HG03460 (cell line): ENCODE measurements at regions not wholly inside any gene's neighbourhood (a gene's known extent, or its start where the extent isn't known, plus 50 kb on each side); places are given as distances from the start of the nearest gene placed in this dataset.

ENCODE experiments used
- ATAC-seq: cut with Tn5 transposase; IDR thresholded peaks from one replicate; pipeline ENCODE4 v1.9.1; 2021; ENCODE audit not compliant: unreplicated experiment

DNA sequence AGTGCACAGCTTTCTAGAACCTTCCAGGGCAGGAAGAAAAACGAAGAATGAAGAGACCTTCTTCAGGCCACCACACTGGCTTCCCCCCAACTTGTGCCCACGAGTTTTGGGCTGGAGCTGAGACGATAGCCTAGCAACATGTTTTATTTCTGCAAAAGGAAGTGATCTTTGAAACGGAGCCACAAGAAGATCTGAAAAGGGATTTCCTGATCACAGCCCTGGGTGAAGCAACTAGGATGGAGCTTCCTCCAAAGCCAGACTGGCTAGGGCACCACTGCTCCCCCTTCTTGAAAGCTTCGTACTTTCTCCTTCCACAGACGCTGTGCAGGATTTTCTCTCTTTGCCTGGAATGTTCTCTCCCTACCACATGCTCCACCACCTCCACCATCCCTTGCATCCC, 418.3 kb downstream of the MED13L start:
- no peak for ATAC-seq

DNA sequence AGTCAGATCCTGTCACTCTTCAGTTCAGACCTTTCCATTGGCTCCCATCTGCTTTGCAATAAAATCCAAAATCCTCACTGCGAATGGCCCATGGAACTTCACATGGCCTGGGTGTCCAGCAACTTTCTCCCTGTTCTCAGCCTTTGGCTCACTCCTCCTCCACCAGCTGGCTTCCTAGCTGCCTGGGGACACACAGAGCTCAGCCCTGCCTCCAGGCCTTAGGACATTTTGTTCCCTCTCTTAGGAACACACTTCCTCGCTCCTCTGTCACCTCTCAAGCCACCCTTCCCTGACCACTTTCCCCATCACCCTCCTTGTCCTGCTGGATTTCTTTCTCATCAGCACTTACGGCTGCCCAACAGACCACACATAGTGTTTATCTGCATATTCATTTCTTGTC, 419.6 kb downstream of the MED13L start:
- ATAC-seq, result no peak

DNA sequence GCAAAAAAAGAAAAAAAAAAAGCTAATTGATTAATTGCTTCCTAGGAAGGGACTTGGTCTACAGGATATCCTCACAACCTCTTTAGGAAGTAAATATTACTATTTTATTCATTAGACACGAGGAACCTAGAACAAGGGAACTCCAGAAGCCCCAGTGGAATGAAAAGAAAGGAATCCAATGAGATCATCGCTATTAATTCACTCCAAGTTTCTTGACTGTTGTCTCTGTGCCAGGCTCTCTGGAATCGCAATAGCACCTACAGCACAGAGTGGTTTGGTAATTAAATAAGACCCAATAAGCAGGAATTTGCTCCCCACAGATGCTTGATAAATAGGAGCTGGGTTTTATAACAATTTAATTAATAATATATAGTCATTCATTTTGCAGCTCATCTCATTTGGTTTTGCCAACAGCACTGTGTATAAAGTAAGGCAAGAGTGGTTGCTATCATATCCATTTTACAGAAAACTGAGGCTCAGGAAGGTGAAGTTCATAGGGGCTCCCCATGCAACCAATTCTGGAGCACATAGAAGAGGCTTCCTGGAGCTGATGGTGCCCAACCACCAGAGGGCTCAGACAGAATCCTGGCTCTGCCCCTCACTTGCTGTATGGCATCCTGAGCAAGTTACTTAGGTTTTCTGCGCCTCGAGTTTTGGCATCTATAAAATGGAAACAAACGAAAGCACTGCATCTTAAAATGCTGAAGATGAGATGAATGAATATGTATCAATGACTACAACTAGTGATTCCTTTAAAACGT, 420.2 kb downstream of the MED13L start:
- no peak for ATAC-seq

DNA sequence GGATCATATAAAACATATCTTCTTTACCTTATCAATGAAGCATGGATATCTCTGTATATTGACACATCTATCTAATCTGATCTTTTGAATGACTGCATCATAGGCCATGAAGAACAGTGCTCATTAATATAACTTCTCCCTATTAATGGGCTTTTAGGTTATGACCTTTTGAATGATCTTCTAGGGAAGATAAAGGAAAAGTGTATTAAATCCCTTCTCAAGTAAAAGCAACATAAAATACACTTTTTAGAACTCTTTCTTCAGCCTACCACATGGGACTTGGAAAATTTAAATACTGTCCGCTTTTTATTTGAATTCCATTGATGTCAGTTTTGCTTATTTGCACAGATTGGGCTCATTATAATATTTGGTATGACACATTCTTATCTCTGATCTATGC, 425.4 kb downstream of the MED13L start:
- ATAC-seq, result no peak

DNA sequence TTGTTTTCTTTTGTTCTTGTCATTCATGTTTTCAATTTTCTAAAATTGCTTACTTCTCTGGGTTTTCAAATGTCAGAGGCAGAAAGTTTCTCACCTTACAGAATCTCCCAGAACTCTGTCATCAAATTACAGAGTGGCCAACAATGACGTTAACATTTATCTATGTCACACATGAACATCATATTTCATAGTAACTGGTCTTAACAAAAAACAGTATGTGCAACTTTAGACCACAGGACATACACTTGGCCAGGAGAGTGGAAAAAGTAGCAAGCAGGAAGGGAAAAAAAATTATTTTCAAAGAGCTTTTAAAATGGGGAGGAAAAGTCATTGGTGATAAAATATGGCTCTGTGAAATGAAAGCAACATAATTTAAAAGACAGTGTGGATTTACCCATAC, 426.5 kb downstream of the MED13L start:
- ATAC-seq, result no peak

DNA sequence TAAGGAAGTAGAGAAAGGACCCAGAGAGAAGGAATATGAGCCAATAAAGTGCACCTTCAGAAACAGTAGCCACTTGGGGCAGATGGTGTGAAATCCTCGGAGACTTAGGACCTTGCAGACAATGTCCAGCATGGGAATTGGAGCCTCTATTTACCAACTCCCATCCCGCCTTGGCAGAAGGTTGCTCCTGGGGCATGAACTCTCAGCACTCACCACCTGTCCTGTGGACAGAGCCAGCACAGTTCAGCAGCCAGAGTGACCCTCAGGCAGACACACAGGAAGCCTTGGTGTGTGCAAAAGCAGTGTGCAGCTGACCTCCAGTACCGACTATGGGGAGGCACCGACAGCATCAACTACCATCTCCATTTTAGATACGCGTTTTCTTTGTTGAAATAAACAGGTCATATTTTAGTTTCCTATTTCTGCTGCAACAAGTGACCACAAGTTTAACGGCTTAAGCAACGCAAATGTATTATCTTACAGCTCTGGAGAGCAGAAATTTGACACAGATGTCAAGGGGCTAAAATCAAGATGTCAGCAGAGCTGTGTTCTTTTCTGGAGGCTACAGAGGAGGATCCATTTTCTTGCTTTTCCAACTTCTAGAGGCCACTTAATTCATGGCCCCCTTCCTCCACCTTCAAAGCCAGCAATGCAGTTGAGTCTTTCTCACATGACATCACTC, 428.1 kb downstream of the MED13L start:
- ATAC-seq, result no peak

DNA sequence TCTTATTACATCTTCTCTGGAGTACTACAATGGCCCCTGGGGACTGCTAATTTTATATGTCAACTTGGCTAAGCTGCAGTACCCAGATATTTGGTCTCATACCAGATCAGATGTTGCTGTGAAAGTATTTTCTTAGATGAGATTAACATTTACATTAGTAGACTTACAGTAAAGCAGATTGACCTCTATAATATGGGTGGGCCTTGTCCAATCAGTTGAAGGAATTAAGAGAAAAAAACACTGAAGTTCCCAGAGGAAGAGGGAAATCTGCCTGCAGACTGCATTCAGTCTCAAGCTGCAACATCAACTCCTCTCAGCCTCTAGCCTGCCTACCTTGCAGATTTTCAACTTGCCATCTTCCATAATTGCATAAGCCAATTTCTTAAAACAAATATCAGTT, 430.1 kb downstream of the MED13L start:
- no peak for ATAC-seq

DNA sequence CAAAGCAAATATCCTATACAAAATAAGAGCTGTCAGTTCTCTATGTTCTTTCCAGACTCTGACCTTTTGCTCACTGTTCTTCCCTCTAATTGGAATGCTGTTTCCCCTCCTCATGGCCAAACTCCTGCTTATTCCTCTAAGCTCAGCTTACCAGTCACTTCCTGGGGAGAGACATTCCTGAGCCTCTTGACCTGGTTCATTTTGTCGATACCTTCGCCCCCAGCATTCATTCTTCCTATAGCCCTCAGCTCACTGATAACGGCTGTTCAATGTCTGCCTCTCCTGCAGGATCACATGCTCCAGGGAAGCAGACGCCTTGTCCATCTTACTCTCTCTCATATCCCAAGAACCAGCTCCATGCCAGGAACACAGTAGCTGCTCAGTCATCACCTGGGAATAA, 431.0 kb downstream of the MED13L start:
- no peak for ATAC-seq

DNA sequence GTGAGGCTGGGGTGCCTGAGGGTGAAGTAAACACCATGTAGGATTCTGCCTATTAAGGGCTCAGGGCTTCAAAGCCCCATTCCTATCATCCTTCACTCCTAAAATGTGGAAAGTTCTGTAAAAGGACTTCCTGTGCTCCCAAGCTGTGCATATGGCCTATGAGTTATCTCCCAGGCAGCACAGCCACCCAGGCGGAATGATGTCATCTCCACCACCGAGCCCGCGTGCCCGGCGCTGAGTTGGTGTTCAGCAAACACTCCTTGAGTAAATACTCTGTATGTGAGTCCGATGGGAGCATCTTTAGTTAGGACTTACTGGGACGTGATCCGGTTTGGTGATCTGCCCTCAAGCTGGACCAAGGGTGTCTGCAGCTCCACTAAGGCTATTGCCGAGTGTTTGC, 437.3 kb downstream of the MED13L start:
- no peak for ATAC-seq

DNA sequence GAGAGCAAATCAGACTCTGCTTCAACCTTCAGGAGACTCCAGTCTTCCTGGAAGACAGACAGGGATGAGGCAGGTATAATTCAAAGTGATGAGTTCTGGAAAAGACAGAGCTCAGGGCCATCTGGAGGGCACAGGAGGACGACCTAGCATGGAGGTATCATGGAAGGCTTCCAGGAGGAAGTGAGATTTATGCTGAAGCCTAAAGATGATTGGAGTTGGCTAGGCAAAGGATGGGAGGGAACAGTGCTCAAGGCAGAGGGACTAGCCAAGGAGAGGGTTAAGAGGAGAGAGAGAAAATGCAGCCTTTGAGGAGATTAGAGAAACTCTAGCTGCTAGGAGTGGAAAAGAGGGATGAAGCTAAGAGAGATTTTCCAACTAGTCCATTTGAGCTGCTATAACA, 438.5 kb downstream of the MED13L start:
- no peak for ATAC-seq

DNA sequence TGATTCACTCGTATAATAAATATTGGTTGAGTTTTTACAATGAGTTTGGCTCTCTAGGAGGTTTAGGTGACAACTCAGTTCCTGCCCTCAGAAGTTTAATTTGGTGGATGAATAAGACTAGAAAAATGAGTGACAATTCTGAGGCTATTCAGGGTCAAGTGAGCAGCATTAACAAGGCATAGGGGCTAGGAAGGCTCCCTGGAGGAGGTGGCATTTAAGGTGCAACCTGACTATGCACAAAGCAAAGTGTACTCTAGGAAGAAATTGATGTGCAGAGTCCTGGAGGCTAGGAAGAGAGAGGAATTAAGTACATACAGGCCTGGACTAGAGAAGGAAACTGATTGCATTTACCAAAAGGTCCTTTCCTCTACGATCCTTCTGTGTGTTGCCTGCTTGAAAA, 440.3 kb downstream of the MED13L start:
- ATAC-seq, result no peak

DNA sequence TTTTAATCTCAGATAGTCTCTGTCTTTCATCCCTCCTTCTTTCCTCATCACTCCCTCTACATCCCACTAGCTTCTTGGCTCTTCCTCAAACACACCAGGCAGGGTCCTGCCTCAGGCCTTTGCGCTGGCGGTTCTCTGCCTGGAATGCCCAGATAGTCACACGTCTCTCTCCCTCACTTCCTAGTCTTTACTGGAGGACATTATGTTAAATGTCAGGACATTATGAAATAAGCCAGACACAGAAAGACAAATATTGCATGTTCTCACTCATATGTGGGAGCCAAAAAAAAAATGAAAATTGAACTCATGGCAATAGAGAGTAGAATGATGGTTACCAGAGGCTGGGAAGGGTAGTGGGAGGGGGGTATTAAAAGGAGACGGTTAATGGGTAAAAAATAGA, 442.0 kb downstream of the MED13L start:
- no peak for ATAC-seq

DNA sequence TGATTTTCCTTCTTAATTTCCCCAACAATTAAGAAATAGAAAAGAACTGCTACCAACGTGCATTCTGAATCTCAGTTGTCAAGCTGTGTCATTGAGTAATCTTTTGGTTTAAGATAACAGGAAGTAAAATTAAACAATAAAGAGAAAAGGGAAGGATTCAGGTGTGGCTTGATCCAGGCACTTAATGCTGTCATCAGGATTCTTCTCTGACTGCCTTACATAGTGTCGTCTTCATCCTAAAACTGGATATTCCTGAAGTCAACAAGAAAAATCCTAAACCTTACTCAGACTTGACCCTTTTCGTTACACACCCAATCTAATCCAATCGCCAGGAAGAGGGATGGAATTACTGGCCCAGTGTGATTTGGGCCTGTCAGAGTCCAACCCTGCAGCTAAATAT, 443.8 kb downstream of the MED13L start:
- no peak for ATAC-seq

DNA sequence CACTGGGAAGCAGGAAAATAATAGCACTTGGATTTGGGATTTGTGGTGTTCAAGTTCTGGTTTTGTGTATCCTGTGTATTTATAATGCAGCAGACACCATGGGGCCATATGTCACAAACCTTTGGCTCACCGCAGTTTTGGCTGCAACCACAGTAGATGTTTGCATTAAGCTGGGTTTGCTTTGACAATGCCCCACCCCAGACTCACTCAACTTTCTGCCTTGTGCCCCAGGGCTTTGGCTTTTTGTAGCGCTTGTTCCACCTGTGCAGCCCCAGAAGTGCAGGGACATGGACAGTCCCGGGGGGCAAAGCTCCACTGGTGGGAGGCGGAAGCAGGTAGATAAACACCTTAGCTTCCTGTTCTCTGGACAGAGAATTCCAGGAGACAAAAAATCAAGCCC, 446.9 kb downstream of the MED13L start:
- no peak for ATAC-seq

DNA sequence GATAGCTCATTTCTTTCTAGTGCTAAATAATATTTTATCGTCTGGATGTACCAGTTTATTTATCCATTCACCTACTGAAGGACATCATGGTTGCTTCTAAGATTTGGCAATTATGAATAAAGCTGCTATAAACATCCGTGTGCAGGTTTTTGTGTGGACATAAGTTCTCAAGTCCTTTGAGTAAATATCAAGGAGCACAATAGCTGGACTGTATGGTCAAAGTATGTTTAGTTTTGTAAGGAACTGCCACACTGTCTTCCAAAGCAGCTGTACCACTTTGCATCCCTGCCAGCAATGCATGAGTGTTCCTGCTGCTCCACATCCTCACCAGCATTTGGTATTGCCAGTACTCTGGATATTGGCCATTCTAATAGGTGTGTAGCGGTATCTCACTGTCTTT, 447.4 kb downstream of the MED13L start:
- ATAC-seq, result no peak

DNA sequence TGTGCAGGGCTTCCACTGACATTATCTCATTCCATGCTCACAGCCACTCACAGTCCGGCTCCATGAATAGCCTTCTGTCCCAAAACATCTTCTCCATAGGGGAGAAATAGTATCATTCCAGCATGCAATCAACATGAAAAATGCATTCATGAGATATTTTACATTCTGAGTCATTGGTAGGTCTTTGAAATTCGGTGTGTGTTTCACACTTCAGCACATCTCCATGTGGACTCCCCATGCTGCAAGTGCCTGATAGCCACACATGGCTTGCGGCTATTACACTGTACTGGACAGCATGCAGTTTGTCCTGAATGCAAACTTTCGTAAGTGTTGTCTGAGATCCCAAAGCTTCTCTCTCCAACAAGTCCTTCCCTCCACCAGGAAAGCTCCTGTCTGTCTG, 449.3 kb downstream of the MED13L start:
- ATAC-seq, result no peak

DNA sequence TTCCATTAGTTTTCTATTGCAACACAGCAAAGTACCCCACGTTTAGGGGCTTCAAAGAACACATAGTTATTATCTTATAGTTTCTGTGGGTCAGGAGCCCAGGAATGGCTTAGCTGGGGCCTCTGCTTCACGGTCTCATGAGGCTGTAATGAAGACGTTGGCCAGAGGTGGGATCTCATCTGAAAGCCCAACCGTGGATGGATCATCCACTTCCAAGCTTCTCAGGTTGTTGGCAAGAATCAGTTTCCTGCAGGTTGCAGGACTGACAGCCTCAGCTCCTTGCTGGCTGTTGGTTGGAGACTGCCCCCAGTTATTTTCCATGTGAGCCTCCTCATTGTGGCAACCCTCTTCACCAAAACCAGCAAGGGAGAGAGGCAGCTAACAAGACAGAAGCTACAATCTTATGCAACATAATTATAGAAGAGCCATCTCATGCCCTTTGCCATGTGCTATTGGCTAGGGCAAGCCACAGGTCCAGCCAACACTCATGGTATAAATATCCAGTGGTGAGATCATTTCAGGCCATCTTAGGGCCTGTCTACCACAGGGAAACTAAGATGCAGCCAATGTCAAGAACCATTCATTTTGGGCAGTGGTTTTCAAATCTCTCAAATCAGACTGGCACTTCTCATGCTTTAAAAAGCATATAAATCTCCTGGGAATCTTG, 452.4 kb downstream of the MED13L start:
- no peak for ATAC-seq

DNA sequence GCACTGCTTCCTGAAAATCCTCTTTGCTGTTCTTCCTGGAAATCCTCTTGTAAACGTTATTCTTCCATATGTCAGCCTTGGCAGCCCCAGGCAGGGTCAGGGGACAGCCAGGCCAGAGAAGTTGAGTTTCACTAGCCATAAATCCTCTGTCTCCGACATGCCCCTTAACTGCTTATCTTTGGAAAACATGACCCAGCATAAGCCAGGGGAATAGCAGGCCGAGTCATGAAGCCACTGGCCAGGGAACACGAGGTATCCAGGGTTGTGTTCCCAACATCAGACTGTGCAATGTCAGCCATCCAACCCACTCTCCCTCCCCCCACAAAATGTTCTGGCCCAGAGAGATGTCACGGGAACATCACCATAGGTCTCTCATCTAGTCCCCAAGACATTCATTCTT, 453.9 kb downstream of the MED13L start:
- ATAC-seq, result no peak

DNA sequence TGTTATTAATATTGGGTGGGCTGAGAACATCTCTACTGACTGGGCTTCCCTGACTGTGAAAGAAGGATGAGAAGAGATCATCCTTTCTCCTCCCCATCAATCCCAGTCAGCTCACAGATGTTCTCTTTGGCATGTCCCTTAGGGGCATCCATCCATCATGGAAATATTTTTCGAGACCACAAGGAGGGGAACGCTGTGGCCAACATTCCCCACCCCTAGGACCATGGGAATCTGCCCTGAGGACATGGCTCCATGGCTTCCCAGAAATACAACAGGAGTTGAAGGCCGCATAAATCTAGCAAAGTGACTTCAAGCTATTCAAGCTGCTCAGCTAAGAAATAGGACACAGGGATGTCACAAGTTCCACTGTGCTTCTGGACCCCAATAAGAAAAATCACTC, 456.8 kb downstream of the MED13L start:
- ATAC-seq, result no peak

DNA sequence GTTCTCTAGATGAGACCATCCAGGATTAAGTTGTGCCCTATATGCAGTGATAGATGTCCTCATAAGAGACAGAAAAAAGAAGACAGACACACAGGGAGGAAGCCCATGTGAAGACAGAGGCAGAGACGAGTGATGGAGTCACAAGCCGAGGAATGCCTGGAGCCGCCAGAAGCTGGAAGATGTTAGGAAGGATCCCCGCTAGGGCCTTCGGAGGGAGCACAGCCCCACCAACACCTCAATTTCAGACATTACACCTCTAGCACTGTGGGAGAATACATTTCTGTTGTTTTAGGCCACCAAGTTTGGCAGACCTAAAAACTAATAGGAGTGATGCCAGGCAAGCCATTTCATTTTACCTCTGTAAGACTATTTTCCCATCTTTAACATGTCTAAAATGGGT, 458.5 kb downstream of the MED13L start:
- no peak for ATAC-seq

DNA sequence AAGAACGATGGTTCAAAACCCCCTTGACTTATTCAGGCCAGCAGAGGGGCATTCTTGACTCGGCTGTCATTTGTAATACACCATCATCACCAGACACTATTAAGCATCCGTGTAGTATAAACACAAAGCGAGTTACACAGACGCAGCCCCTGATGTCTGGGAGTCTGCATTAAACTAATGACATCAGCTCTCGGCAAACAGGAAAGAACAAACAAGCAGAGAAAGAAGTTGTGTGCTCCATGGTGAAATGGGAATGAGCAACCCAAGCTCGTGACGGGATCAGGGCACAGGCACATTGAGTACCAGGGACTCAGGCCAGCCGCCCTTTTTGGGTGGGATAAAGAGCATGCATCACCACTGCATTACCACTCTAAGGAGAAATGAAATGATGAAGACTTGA, 460.1 kb downstream of the MED13L start:
- ATAC-seq, result no peak

DNA sequence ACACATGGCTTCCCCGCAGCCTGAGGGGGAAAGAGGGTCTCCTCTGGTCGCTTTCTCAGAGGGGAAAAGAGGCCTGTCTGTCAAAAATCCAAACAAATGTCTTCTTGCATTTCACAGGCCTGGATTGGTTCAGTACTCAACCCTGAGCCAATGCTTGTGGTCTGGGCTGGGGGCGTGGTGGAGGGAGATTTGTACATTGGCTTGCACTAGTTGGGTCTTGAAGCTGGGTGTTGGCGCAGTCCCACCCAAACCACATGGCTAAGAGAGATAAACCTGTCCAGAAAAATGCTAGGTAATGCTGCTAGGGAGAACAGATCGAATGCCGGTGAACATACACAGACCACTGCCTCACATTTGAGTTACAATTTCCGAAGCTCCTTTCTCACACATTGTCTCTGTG, 461.6 kb downstream of the MED13L start:
- ATAC-seq, result no peak
